GM12874 (cell line): ENCODE measurements at regions not wholly inside any gene's neighbourhood (a gene's known extent, or its start where the extent isn't known, plus 50 kb on each side); places are given as distances from the start of the nearest gene placed in this dataset.

ENCODE experiments used
- TF ChIP-seq, protein P1 (sequence below): IDR thresholded peaks from 2 replicates; pipeline ENCODE4 v1.5.1; 2011; ENCODE audit warnings: low read depth, mild to moderate bottlenecking, control low read depth, low read length, moderate library complexity; ENCODE audit not compliant: insufficient read depth

DNA sequence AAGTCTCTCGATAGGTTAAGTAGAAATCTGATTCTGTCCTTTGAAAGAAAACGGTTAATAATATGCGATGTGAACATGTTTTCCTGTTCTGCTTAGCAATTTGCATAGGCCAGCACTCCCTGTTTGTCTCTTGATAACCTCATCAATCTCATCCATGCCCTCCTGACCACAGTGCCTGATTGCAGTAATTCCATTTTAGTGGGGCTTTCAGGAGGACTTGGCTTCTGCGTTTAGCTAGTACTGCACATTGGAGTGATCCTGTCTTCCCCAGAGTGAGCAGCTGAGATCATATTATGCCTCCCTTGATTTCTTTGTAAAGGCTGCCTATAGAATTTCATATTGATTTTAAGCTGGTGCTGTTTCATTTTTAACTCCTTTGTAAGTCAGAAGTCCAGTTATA, 335.9 kb upstream of the ISL1 start:
- TF ChIP-seq, protein P1, sequence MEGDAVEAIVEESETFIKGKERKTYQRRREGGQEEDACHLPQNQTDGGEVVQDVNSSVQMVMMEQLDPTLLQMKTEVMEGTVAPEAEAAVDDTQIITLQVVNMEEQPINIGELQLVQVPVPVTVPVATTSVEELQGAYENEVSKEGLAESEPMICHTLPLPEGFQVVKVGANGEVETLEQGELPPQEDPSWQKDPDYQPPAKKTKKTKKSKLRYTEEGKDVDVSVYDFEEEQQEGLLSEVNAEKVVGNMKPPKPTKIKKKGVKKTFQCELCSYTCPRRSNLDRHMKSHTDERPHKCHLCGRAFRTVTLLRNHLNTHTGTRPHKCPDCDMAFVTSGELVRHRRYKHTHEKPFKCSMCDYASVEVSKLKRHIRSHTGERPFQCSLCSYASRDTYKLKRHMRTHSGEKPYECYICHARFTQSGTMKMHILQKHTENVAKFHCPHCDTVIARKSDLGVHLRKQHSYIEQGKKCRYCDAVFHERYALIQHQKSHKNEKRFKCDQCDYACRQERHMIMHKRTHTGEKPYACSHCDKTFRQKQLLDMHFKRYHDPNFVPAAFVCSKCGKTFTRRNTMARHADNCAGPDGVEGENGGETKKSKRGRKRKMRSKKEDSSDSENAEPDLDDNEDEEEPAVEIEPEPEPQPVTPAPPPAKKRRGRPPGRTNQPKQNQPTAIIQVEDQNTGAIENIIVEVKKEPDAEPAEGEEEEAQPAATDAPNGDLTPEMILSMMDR: no peak

DNA sequence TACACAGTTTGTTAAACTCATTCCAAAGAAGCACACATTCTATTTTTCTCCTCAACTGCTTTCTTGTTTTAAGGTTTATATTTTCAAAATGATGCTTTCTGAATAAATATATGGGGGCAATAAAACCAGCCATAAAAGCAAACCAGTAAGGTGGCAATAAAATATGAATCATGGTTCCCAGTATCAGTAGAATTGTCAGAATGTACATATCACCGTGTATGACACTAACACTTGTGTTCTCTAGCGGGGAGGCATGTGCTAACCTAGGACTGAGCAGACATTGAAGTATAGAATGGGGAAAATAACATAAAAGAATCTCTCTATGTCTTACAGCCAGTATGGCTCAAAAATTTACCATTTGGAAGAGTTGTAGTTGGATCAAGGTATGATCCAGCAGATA, 329.9 kb upstream of the ISL1 start:
- TF ChIP-seq, protein P1: no peak

DNA sequence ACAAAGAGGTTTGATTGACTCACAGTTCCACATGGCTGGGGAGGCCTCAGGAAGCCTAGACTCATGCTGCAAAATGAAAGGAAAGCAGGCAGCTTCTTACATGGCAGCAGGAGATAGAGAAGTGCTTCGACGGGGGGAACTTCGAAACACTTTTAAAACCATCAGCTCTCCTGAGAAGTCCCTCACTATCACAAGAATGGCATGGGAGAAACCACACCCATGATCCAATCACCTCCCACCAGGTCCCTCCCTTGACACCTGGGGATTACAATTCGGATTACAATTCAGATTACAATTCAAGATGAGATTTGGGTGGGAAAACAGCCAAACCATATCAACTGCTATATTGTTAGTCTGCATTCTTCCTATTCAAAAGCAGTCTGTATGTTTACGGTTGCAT, 322.3 kb upstream of the ISL1 start:
- TF ChIP-seq, protein P1: no peak

GRCh38 chr5:51072937-51073336, 310.3 kb upstream of the ISL1 start:
- TF ChIP-seq, protein P1: no peak

GRCh38 chr5:51082741-51083140, 300.5 kb upstream of the ISL1 start:
- TF ChIP-seq, protein P1: no peak

GRCh38 chr5:51091816-51092215, 291.4 kb upstream of the ISL1 start:
- TF ChIP-seq, protein P1: no peak

GRCh38 chr5:51095486-51095885, 287.8 kb upstream of the ISL1 start:
- TF ChIP-seq, protein P1: no peak

DNA sequence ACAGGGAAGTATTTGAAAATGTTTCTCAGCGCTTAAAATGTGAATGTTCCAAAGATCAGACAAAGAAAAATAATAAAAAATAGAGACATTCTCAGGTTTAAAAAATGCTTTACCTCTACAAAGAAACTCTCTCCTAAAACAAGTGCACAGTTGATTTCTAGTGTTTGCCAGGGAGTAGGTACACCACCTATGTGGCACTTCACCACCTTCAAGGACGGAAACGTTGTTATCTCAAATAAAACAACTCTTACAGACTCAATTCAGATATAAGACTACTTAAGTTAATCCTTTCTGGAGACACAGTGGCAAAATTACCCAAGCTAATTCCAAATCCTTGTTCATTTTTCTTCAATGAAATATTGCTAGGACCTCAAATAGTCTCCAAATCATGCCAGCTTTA, 286.4 kb upstream of the ISL1 start:
- TF ChIP-seq, protein P1: no peak
